ENCODE measurements at regions not wholly inside any gene's neighbourhood (a gene's known extent, or its start where the extent isn't known, plus 50 kb on each side); places are given as distances from the start of the nearest gene placed in this dataset.

DNA sequence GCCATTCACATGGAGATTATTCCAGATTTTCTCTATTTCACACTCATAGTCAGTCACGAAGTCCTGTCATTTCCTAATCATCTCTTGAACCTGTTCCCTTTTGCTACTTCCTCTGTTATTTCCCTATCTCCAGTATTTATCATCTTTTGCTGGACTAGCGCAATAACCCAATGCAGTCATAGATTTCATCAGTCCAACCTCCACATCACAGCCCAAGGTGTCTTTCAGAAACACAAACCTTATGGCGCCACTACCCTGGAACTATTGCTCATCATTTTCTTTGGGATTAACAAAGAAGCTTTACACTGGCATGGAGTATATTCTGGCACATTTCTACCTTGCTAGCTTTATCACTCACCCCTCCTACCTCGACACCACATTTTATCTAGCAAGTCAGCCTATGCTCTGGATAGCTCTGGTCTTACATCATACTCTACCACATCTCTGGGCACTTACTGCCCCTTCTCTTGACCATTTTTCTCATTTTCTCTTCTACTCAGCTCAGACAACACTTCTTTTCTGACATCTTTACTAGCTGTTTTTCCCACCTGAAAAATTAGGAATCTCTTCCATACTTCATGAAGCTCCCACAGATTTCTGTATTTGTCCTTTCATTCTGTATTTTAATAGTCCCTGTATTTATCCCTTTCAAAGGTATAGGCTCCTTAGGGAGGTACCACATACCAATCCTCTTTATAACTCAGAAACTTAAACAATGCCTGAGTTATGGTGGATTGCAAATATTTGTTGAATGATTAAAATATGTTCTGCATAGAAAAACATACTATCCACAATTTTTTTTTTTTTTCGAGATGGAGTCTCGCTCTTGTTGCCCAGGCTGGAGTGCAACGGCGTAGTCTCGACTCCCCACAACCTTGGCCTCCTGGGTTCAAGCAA is 534.7 kb downstream of the KLF12 start:
- Mint-ChIP-seq H3K27me3 (ENCODE audit: low read depth, unreplicated experiment) (no peaks in the 10 kb centered on the region), H3K4me3 (ENCODE audit: unreplicated experiment) (no peak overlapping the region), H3K4me1 (ENCODE audit: low read depth, unreplicated experiment) (no peaks in the 10 kb centered on the region), H3K9me3 (ENCODE audit: unreplicated experiment) (no peaks in the 10 kb centered on the region), H3K36me3 (ENCODE audit: low read depth, unreplicated experiment) (no peaks in the 10 kb centered on the region), H3K27ac (ENCODE audit: unreplicated experiment) (no peak overlapping the region)
- Histone ChIP-seq H3K36me3 (ENCODE audit: insufficient read depth, low read length) (no peaks in the 10 kb centered on the region), H3K9ac (ENCODE audit: low read length) (no peak overlapping the region), H3K27ac (ENCODE audit: low read depth, low read length) (no peak overlapping the region), H3K4me1 (ENCODE audit: insufficient read depth, low read length) (no peaks in the 10 kb centered on the region), H3K4me2 (ENCODE audit: low read length) (no peak overlapping the region), H3K27me3 (ENCODE audit: insufficient read depth, low read length) (no peaks in the 10 kb centered on the region), H4K20me1 (ENCODE audit: insufficient read depth, low read length) (no peaks in the 10 kb centered on the region), H3K79me2 (ENCODE audit: insufficient read depth, low read length) (no peaks in the 10 kb centered on the region), H3K9me3 (ENCODE audit: insufficient read depth, low read depth, low read length) (no peaks in the 10 kb centered on the region), H3K4me3 (ENCODE audit: insufficient read depth, low read depth, low read length) (no peak overlapping the region), H2AFZ (ENCODE audit: low read depth, low read length) (no peak overlapping the region)
- DNase-seq (ENCODE audit: low read depth) (no peak), FAIRE-seq (no peak)
- TF ChIP-seq, protein P1, sequence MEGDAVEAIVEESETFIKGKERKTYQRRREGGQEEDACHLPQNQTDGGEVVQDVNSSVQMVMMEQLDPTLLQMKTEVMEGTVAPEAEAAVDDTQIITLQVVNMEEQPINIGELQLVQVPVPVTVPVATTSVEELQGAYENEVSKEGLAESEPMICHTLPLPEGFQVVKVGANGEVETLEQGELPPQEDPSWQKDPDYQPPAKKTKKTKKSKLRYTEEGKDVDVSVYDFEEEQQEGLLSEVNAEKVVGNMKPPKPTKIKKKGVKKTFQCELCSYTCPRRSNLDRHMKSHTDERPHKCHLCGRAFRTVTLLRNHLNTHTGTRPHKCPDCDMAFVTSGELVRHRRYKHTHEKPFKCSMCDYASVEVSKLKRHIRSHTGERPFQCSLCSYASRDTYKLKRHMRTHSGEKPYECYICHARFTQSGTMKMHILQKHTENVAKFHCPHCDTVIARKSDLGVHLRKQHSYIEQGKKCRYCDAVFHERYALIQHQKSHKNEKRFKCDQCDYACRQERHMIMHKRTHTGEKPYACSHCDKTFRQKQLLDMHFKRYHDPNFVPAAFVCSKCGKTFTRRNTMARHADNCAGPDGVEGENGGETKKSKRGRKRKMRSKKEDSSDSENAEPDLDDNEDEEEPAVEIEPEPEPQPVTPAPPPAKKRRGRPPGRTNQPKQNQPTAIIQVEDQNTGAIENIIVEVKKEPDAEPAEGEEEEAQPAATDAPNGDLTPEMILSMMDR (IDR thresholded peaks at IDR 0.05; ENCODE audit: insufficient read depth, low read depth, low read length): no peak
- TF ChIP-seq EZH2 (IDR thresholded peaks at IDR 0.05; ENCODE audit: insufficient read depth, low read length): no peak

DNA sequence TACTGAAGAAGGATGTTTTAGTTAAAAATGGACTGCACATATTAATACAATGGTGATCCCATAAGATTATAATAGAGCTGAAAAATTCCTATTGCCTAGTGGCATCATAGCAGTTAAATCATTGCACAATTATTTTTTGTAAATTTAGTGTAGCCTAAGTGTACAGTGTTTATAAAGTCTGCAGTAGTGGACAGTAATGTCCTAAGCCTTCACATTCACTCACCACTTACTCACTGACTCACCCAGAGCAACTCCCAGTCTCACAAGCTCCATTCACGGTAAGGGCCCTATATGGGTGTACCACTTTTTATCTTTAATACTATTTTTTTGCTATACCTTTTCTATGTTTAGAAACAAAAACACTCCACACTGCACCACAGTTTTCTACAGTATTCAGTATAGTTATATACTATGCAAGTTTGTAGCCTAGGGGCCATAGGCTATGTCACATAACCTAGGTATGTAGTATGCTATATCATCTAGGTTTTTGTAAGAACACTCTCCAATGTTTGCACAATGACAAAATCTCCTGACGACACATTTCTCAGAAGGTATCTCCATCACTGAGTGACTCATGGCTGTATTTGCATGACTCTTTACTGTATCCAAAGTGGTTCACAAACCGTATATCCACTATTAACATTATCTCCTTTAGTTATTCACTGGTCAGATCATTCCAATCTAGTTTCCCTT is 536.0 kb downstream of the KLF12 start:
- Mint-ChIP-seq H3K36me3 (ENCODE audit: low read depth, unreplicated experiment) (no peaks in the 10 kb centered on the region), H3K27ac (ENCODE audit: unreplicated experiment) (no peak overlapping the region), H3K4me3 (ENCODE audit: unreplicated experiment) (no peak overlapping the region), H3K4me1 (ENCODE audit: low read depth, unreplicated experiment) (no peaks in the 10 kb centered on the region), H3K9me3 (ENCODE audit: unreplicated experiment) (no peaks in the 10 kb centered on the region), H3K27me3 (ENCODE audit: low read depth, unreplicated experiment) (no peaks in the 10 kb centered on the region)
- TF ChIP-seq, protein P1 (IDR thresholded peaks at IDR 0.05; ENCODE audit: insufficient read depth, low read depth, low read length): no peak
- TF ChIP-seq EZH2 (IDR thresholded peaks at IDR 0.05; ENCODE audit: insufficient read depth, low read length): no peak
- FAIRE-seq (no peak), DNase-seq (ENCODE audit: low read depth) (peak; percentile 66)
- no peak overlapping the region for H3K9ac ChIP-seq (ENCODE audit: low read length)
- no peaks in the 10 kb centered on the region for H4K20me1 ChIP-seq (ENCODE audit: insufficient read depth, low read length)
- no peaks in the 10 kb centered on the region for H3K27me3 ChIP-seq (ENCODE audit: insufficient read depth, low read length)
- no peak overlapping the region for H3K27ac ChIP-seq (ENCODE audit: low read depth, low read length)
- no peaks in the 10 kb centered on the region for H3K4me1 ChIP-seq (ENCODE audit: insufficient read depth, low read length)
- no peak overlapping the region for H3K4me3 ChIP-seq (ENCODE audit: insufficient read depth, low read depth, low read length)
- H3K79me2 ChIP-seq (ENCODE audit: insufficient read depth, low read length): no peaks in the 10 kb centered on the region
- H3K4me2 ChIP-seq (ENCODE audit: low read length): no peak overlapping the region
- no peaks in the 10 kb centered on the region for H3K9me3 ChIP-seq (ENCODE audit: insufficient read depth, low read depth, low read length)
- H3K36me3 ChIP-seq (ENCODE audit: insufficient read depth, low read length): no peaks in the 10 kb centered on the region
- no peak overlapping the region for H2AFZ ChIP-seq (ENCODE audit: low read depth, low read length)
